Panc1 (cell line): ENCODE measurements at regions not wholly inside any gene's neighbourhood (a gene's known extent, or its start where the extent isn't known, plus 50 kb on each side); places are given as distances from the start of the nearest gene placed in this dataset.

Experiments
- ATAC-seq: fragments of 200-7000 bp; cut with Tn5 transposase; 2 replicates; pipeline ENCODE4 v1.9.1; 2020; ENCODE audit warnings: mild to moderate bottlenecking, moderate library complexity
- BruUV-seq: library from RNA; stranded (reverse); fragments of 400-500 nt; replicated peaks from 2 replicates; lab custom pipeline; 2021; lab: Mats Ljungman, UMichigan
- CTCF ChIA-PET: fragments of 300-600 bp; sonication (Branson Sonifier 250); formaldehyde crosslinking; loops from one replicate; lab custom pipeline; 2022; ENCODE audit warnings: antibody characterized with exemption; lab: Charles Lee
- POLR2A ChIA-PET: fragments of 300-600 bp; sonication (Branson Sonifier 250); formaldehyde crosslinking; loops from one replicate; lab custom pipeline; 2022; ENCODE audit warnings: antibody characterized with exemption; lab: Charles Lee
- DNase-seq: peaks from one replicate; pipeline ENCODE4 v3.0.0-alpha.2; 2010; ENCODE audit warnings: low read depth, low spot score
- H3K27ac ChIP-seq: 2 replicates; pipeline ENCODE4 v1.5.1; 2011; ENCODE audit warnings: mild to moderate bottlenecking, low read length, inconsistent platforms
- H3K27me3 ChIP-seq: fragments of 200-500 bp; sonication (Bioruptor generic); 2 replicates; pipeline ENCODE4 v1.6.0; 2014; ENCODE audit warnings: low read length, inconsistent platforms; ENCODE audit not compliant: control insufficient read depth, insufficient read depth
- H3K36me3 ChIP-seq: fragments of 200-500 bp; sonication (Bioruptor generic); 2 replicates; pipeline ENCODE4 v1.5.1; 2014; ENCODE audit warnings: inconsistent platforms, mild to moderate bottlenecking, low read length, moderate library complexity; ENCODE audit not compliant: control insufficient read depth, insufficient read depth
- H3K4me1 ChIP-seq: 2 replicates; pipeline ENCODE4 v1.5.1; 2011; ENCODE audit warnings: inconsistent platforms, mild to moderate bottlenecking, low read length, moderate library complexity; ENCODE audit not compliant: control insufficient read depth, insufficient read depth
- H3K4me3 ChIP-seq, 2 experiments: 2 replicates each; pipeline ENCODE4 v1.5.1; 2011 to 2012; ENCODE audit warnings: low read depth in 2 of 2, low read length in 2 of 2, mild to moderate bottlenecking in 2 of 2, inconsistent platforms in 1 of 2, moderate library complexity in 1 of 2
- H3K9me3 ChIP-seq: fragments of 200-500 bp; sonication (Bioruptor generic); 2 replicates; pipeline ENCODE4 v1.5.1; 2014; ENCODE audit warnings: low read depth, mild to moderate bottlenecking, inconsistent platforms, low read length, moderate library complexity; ENCODE audit not compliant: control insufficient read depth, insufficient read depth
- CTCF ChIP-seq: fragments of 450-650 bp; IDR thresholded peaks from 2 replicates; pipeline ENCODE4 v1.5.1; 2017; ENCODE audit warnings: mild to moderate bottlenecking
- POLR2AphosphoS5 ChIP-seq: IDR thresholded peaks from 2 replicates; pipeline ENCODE4 v1.6.1; 2012; ENCODE audit warnings: mild to moderate bottlenecking, low read depth, low read length, moderate library complexity
- REST ChIP-seq, 2 experiments: IDR thresholded peaks; 2 replicates each; pipeline ENCODE4 v1.6.1; 2011 to 2012; ENCODE audit warnings: low read depth in 2 of 2, control low read depth in 1 of 2, low read length in 1 of 2, mild to moderate bottlenecking in 1 of 2, moderate library complexity in 1 of 2; ENCODE audit not compliant: insufficient read depth in 1 of 2
- SIN3A ChIP-seq: IDR thresholded peaks from 2 replicates; pipeline ENCODE4 v1.6.1; 2012; ENCODE audit warnings: low read depth, mild to moderate bottlenecking, low read length, moderate library complexity, borderline replicate concordance; ENCODE audit not compliant: insufficient read depth
- TCF7L2 ChIP-seq: IDR thresholded peaks from 2 replicates; pipeline ENCODE4 v1.6.1; 2011; ENCODE audit warnings: mild to moderate bottlenecking, low read depth, low read length, inconsistent platforms
- in situ Hi-C: cut with HindIII; loops from 2 replicates; pipeline ENCODE4 v1.10.0; 2016; ENCODE audit warnings: low sequenced_read_pairs, low pct_unique_long_range_greater_than_20kb
- intact Hi-C: fragments of 100-400 bp; cut with micrococcal nuclease; formaldehyde crosslinking; loops from one replicate; pipeline ENCODE4 v1.10.0; 2022; ENCODE audit not compliant: unreplicated experiment

GRCh38 chr5:35325836-35326235 lies 95.5 kb upstream of the PRLR start:
- CTCF ChIA-PET = no interaction called here
- Histone ChIP-seq H3K4me1 (no peaks in the 10 kb centered on the region), H3K9me3 (no peaks in the 10 kb centered on the region), H3K27me3 (no peaks in the 10 kb centered on the region), H3K4me3 (no peak overlapping the region), H3K36me3 (no peaks in the 10 kb centered on the region), H3K27ac (no peak overlapping the region)
- TF ChIP-seq CTCF (no peak), SIN3A (no peak), REST (IDR thresholded peaks at IDR 0.05; ENCODE audit: insufficient read depth in 1 of 2, low read depth in 2 of 2, low read length in 1 of 2) (no peak), TCF7L2 (no peak), POLR2AphosphoS5 (no peak)
- in situ Hi-C loops = no loop called here
- DNase-seq = no peak
- no TSS peak for BruUV-seq
- ATAC-seq = no peak
- POLR2A ChIA-PET = no interaction called here
- intact Hi-C loops = no loop called here

DNA sequence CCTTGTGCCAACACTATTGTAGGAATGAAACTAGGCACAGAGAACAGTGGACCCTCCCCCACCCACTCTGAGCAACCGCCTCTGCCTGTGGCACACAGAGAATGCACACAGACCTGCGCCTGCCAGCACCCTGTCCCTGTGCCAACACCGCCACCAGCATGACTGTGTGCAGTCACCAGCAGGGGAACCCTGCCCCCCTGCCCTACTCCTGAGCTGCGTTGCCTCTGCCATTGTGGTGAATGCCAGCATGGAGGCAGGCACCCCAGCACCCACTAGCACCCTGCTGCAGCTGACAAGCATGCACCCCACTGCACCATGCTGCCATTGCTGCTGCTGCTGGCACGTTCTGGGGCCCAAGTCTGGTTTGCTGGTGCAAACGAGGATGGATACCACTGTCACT lies 94.4 kb upstream of the PRLR start:
- POLR2A ChIA-PET = no interaction called here
- Histone ChIP-seq H3K4me3 (no peak overlapping the region), H3K4me1 (no peaks in the 10 kb centered on the region), H3K27ac (no peak overlapping the region), H3K36me3 (no peaks in the 10 kb centered on the region), H3K27me3 (no peaks in the 10 kb centered on the region), H3K9me3 (no peaks in the 10 kb centered on the region)
- CTCF ChIA-PET = no interaction called here
- TF ChIP-seq SIN3A (no peak), TCF7L2 (no peak), REST (IDR thresholded peaks at IDR 0.05; ENCODE audit: insufficient read depth in 1 of 2, low read depth in 2 of 2, low read length in 1 of 2) (no peak), CTCF (no peak), POLR2AphosphoS5 (no peak)
- in situ Hi-C loops = no loop called here
- intact Hi-C loops = no loop called here
- no peak for ATAC-seq
- BruUV-seq = no TSS peak
- DNase-seq = no peak
